ENCODE measurements at regions not wholly inside any gene's neighbourhood (a gene's known extent, or its start where the extent isn't known, plus 50 kb on each side); places are given as distances from the start of the nearest gene placed in this dataset.

DNA sequence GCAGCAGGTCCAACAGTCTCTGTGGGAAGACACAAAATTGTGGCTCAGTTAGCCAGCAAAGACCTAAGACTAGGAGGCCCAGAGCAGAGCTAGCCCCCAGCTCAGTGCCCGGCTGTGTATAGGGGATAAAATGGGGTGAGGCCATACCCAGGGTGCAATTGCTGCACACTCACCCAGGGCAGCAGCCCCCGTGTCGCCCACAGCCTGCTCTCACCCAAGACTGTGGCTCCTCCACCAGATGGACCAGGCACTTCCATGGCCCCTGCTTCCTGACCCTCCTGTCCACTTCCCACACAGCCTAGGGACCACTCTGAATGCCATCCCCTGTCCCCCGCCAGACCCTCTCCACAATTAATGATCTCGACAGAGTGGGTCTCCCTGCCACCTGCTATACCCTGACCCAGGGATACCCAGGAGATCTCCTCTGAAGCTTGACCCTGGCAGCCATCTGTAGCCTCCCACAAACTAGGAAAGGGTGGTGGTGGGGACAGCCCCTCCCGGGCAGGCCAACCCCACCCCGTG lies 85.7 kb downstream of the HS1BP3 start:
- Histone ChIP-seq H3K27ac (no peak overlapping the region), H3K9ac (no peak overlapping the region), H3K36me3 (ENCODE audit: control insufficient read depth, insufficient read depth, low read length) (no peaks in the 10 kb centered on the region), H2AFZ (no peak overlapping the region), H3K9me3 (ENCODE audit: control insufficient read depth, low read length) (no peaks in the 10 kb centered on the region), H3K4me2 (ENCODE audit: low read length) (no peak overlapping the region), H3K4me3 (ENCODE audit: low read depth, low read length) (no peak overlapping the region), H3K27me3 (ENCODE audit: control insufficient read depth, insufficient read depth, low read length) (no peaks in the 10 kb centered on the region), H3K79me2 (no peaks in the 10 kb centered on the region), H3K4me1 (no peaks in the 10 kb centered on the region)
- TF ChIP-seq, protein P1, sequence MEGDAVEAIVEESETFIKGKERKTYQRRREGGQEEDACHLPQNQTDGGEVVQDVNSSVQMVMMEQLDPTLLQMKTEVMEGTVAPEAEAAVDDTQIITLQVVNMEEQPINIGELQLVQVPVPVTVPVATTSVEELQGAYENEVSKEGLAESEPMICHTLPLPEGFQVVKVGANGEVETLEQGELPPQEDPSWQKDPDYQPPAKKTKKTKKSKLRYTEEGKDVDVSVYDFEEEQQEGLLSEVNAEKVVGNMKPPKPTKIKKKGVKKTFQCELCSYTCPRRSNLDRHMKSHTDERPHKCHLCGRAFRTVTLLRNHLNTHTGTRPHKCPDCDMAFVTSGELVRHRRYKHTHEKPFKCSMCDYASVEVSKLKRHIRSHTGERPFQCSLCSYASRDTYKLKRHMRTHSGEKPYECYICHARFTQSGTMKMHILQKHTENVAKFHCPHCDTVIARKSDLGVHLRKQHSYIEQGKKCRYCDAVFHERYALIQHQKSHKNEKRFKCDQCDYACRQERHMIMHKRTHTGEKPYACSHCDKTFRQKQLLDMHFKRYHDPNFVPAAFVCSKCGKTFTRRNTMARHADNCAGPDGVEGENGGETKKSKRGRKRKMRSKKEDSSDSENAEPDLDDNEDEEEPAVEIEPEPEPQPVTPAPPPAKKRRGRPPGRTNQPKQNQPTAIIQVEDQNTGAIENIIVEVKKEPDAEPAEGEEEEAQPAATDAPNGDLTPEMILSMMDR (IDR thresholded peaks at IDR 0.05): no peak

DNA sequence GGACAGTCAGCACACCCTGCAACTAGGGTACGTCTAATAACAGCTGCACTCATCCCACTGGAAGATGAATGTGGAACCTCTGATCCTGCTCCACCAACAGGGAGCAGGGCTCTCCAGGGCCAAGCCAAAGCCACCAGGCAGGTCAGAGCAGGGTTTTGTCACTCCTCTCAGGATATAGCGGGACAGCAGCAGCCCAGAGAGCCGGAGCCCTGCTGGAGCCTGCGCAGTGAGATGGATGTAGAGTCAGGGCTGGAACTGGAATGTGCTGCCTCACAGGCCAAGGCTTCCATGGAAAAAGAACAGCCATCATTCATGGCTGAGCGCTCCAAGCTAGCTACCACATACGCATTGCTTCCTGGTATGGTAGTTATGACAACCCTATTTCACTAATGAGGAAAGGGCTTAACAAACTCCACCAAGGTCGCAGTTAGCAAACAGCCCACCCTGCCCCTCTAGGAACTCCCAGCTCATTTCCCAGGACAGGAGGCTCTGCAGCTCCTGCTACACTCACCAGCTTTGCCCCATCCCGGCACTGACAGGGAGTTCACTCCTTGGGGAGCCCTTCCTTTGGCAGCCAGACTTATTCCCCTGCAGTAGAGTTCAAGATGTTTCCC lies 85.2 kb downstream of the HS1BP3 start:
- H3K9ac ChIP-seq: no peak overlapping the region
- no peaks in the 10 kb centered on the region for H3K79me2 ChIP-seq
- H3K4me3 ChIP-seq (ENCODE audit: low read depth, low read length): no peak overlapping the region
- no peak overlapping the region for H3K4me2 ChIP-seq (ENCODE audit: low read length)
- H3K4me1 ChIP-seq: no peaks in the 10 kb centered on the region
- H3K27me3 ChIP-seq (ENCODE audit: control insufficient read depth, insufficient read depth, low read length): no peaks in the 10 kb centered on the region
- no peaks in the 10 kb centered on the region for H3K36me3 ChIP-seq (ENCODE audit: control insufficient read depth, insufficient read depth, low read length)
- H2AFZ ChIP-seq: no peak overlapping the region
- H3K27ac ChIP-seq: no peak overlapping the region
- H3K9me3 ChIP-seq (ENCODE audit: control insufficient read depth, low read length): no peaks in the 10 kb centered on the region
- TF ChIP-seq, protein P1 (IDR thresholded peaks at IDR 0.05): no peak

DNA sequence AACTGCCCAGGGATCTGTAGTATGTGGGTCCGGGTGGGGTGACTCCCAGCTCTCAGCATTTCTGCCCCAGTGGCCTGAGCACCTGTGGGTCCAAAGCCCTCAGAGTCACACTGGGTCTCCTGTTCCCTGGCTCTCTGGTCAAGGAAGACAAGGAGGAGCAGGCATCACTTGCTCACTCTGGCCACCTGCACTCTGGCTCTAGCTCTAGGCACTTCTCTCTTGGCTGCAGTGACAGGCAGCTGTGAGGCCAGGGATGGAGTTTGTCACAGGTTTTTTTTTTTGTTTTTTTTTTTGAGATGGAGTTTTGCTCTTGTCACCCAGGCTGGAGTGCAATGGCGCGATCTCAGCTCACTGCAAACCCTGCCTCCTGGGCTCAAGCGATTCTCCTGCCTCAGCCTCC lies 84.6 kb downstream of the HS1BP3 start:
- Histone ChIP-seq H3K36me3 (ENCODE audit: control insufficient read depth, insufficient read depth, low read length) (no peaks in the 10 kb centered on the region), H3K4me2 (ENCODE audit: low read length) (no peak overlapping the region), H3K27me3 (ENCODE audit: control insufficient read depth, insufficient read depth, low read length) (no peaks in the 10 kb centered on the region), H3K4me3 (ENCODE audit: low read depth, low read length) (no peak overlapping the region), H3K9me3 (ENCODE audit: control insufficient read depth, low read length) (no peaks in the 10 kb centered on the region), H3K27ac (no peak overlapping the region), H3K4me1 (no peaks in the 10 kb centered on the region), H3K79me2 (no peaks in the 10 kb centered on the region), H3K9ac (no peak overlapping the region), H2AFZ (no peak overlapping the region)
- TF ChIP-seq, protein P1 (IDR thresholded peaks at IDR 0.05): no peak

DNA sequence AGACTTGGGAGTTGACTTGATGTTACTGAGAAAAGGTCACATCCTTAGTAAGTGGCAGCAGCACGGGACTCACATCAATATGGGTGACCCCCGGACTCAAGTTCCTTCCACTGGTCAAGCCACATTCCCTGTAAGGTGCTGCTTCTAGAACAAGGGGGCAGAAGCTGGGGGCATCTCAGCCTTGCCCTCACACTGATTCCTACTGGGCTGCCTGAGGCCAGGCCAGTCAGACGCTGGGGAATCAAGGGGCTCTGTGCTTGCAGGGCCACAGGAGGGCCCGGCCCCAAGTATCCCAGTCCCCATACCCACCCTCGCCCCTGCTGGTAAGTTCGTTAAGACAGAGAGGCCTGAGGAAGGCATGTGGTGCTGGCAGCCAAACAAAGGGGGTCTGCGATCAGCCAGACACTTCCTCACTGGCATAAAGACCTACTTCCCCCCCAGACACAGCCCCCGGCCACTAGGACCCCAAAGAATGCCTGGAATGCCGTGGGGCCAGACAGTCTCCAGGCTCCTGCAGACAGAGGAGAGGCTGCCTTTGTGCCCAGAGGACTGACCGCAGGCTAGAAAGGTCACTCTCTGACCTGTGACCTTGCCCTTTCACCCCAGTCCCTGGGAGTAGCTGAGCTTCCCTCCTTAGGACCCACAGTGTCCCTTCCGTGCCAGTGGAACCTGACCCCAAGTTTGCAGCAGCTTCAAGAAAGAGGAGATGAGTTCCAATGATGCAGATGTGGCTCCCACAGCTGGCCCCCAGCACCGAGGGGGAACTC lies 83.6 kb downstream of the HS1BP3 start:
- Histone ChIP-seq H3K36me3 (ENCODE audit: control insufficient read depth, insufficient read depth, low read length) (no peaks in the 10 kb centered on the region), H2AFZ (no peak overlapping the region), H3K79me2 (no peaks in the 10 kb centered on the region), H3K9ac (no peak overlapping the region), H3K4me2 (ENCODE audit: low read length) (no peak overlapping the region), H3K27ac (no peak overlapping the region), H3K4me1 (no peaks in the 10 kb centered on the region), H3K4me3 (ENCODE audit: low read depth, low read length) (no peak overlapping the region), H3K27me3 (ENCODE audit: control insufficient read depth, insufficient read depth, low read length) (no peaks in the 10 kb centered on the region), H3K9me3 (ENCODE audit: control insufficient read depth, low read length) (no peaks in the 10 kb centered on the region)
- TF ChIP-seq, protein P1 (IDR thresholded peaks at IDR 0.05): no peak
